ENCODE measurements at regions not wholly inside any gene's neighbourhood (a gene's known extent, or its start where the extent isn't known, plus 50 kb on each side); places are given as distances from the start of the nearest gene placed in this dataset.

DNA sequence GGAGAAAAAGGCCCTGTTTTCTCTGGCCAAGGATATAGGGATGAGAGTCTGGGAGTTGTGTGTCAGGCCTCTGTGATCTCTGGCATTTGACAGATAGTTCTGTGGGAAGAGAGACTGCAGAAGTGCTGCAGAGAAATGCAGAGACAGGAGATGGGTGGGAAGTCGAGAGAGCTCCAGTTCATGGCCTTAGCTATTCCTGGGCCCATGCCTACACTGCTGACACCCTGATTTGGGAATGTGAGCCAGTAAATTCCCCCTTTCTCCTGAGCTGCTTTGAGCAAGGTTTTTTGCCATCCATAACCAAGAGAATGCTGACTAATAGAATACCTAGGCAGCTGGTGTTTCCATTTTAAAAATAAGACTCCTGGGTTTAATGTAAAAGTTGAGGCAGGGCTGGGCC lies 59.3 kb downstream of the EBLN2 start:
- Mint-ChIP-seq H3K27me3 (peaks cover 1 to 6% of the 10 kb centered on the region in 2 donors), H3K9me3 (no peaks in the 10 kb centered on the region), H3K4me1 (peaks cover 0 to 9% (median 3%) of the 10 kb centered on the region in 3 donors), H3K27ac (no peak overlapping the region), H3K4me3 (no peak overlapping the region), H3K36me3 (no peaks in the 10 kb centered on the region)
- WGBS (ENCODE audit: insufficient coverage), result no CpG with 5 or more reads among the region's 1 CpG
- H3K9me3 ChIP-seq, result peaks cover 2% of the 10 kb centered on the region
- no peak overlapping the region for H3K27ac ChIP-seq (ENCODE audit: low read length)
- no peaks in the 10 kb centered on the region for H3K36me3 ChIP-seq (ENCODE audit: control insufficient read depth in 2 of 2, extremely low read depth in 1 of 2, insufficient read depth in 1 of 2, low read length in 1 of 2)
- ChIA-PET CTCF (interaction anchor here in 1 of 2 donors (0.5 kb wide), 1 partner anchor 18 kb away, joined by 6 read pairs; no protein-coding TSS in a partner anchor), POLR2A (no interaction called here)
- H3K27me3 ChIP-seq (replicated peaks in 1 of 2; ENCODE audit: control insufficient read depth in 2 of 2, extremely low read depth in 1 of 2, insufficient read depth in 2 of 2, low read length in 1 of 2), result peaks cover 0 to 3% of the 10 kb centered on the region in 2 experiments
- H3K4me1 ChIP-seq (ENCODE audit: control insufficient read depth in 1 of 2, extremely low read depth in 1 of 2, insufficient read depth in 2 of 2, low read length in 2 of 2), result no peaks in the 10 kb centered on the region
- no peak overlapping the region for H3K4me3 ChIP-seq (ENCODE audit: control insufficient read depth in 1 of 2, extremely low read depth in 1 of 2, low read length in 1 of 2)
- ATAC-seq (replicated peaks in 1 of 4), result no peak
- DNase-seq, result no peak

GRCh38 chr3:73121669-73122331 lies 60.3 kb downstream of the EBLN2 start:
- ATAC-seq (replicated peaks in 1 of 4) (no peak), DNase-seq (no peak)
- H3K27me3 Mint-ChIP-seq, result peaks cover 1 to 3% of the 10 kb centered on the region in 2 donors
- Histone ChIP-seq H3K9me3 (peaks cover 2% of the 10 kb centered on the region), H3K36me3 (ENCODE audit: control insufficient read depth in 2 of 2, extremely low read depth in 1 of 2, insufficient read depth in 1 of 2, low read length in 1 of 2) (no peaks in the 10 kb centered on the region), H3K4me1 (ENCODE audit: control insufficient read depth in 1 of 2, extremely low read depth in 1 of 2, insufficient read depth in 2 of 2, low read length in 2 of 2) (no peaks in the 10 kb centered on the region), H3K27me3 (replicated peaks in 1 of 2; ENCODE audit: control insufficient read depth in 2 of 2, extremely low read depth in 1 of 2, insufficient read depth in 2 of 2, low read length in 1 of 2) (peaks cover 0 to 3% of the 10 kb centered on the region in 2 experiments), H3K27ac (ENCODE audit: low read length) (no peak overlapping the region), H3K4me3 (ENCODE audit: control insufficient read depth in 1 of 2, extremely low read depth in 1 of 2, low read length in 1 of 2) (no peak overlapping the region)
- H3K4me3 Mint-ChIP-seq, result no peak overlapping the region
- ChIA-PET CTCF (no interaction called here), POLR2A (no interaction called here)
- no CpG with 5 or more reads among the region's 2 CpGs for WGBS (ENCODE audit: insufficient coverage)
- no peaks in the 10 kb centered on the region for H3K9me3 Mint-ChIP-seq
- peaks cover 0 to 9% (median 3%) of the 10 kb centered on the region in 3 donors for H3K4me1 Mint-ChIP-seq
- H3K27ac Mint-ChIP-seq, result no peak overlapping the region
- no peaks in the 10 kb centered on the region for H3K36me3 Mint-ChIP-seq

DNA sequence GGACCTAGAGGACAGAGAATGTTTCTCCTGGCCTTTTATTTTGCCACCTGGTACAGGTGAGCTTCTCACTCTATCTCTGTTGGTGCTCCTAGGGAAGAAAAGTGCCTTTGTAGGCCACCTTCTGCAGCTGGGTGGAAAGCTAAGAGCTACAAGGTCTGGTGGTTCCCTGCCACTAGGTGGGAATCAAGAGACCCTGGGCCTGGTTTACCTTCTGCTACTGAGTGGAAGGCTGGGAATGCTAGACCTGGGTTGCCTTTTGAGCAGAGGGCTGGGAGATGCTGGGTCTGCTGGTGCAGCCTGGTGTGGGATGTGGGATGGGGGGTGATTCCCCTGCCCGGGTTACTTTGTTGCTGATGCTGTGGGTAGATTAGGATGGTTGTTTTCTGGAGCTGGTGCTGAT lies 72.6 kb downstream of the EBLN2 start:
- Mint-ChIP-seq H3K9me3 (peaks cover 12 to 20% (median 14%) of the 10 kb centered on the region in 3 donors), H3K27me3 (peaks cover 28 to 30% of the 10 kb centered on the region in 2 donors), H3K4me3 (no peak overlapping the region), H3K4me1 (no peaks in the 10 kb centered on the region), H3K27ac (no peak overlapping the region), H3K36me3 (peaks cover 2% of the 10 kb centered on the region)
- CTCF ChIA-PET, result no interaction called here
- DNase-seq (no peak), ATAC-seq (replicated peaks in 1 of 4) (no peak)
- H3K9me3 ChIP-seq, result no peaks in the 10 kb centered on the region
- peaks cover 0 to 9% of the 10 kb centered on the region in 2 experiments for H3K27me3 ChIP-seq (replicated peaks in 1 of 2; ENCODE audit: control insufficient read depth in 2 of 2, extremely low read depth in 1 of 2, insufficient read depth in 2 of 2, low read length in 1 of 2)
- H3K36me3 ChIP-seq (ENCODE audit: control insufficient read depth in 2 of 2, extremely low read depth in 1 of 2, insufficient read depth in 1 of 2, low read length in 1 of 2), result no peaks in the 10 kb centered on the region
- no peak overlapping the region for H3K4me3 ChIP-seq (ENCODE audit: control insufficient read depth in 1 of 2, extremely low read depth in 1 of 2, low read length in 1 of 2)
- no peaks in the 10 kb centered on the region for H3K4me1 ChIP-seq (ENCODE audit: control insufficient read depth in 1 of 2, extremely low read depth in 1 of 2, insufficient read depth in 2 of 2, low read length in 2 of 2)
- WGBS (ENCODE audit: insufficient coverage), result 80% methylated on average over 1 of the region's 1 CpG
- no peak overlapping the region for H3K27ac ChIP-seq (ENCODE audit: low read length)
- POLR2A ChIA-PET, result no interaction called here

DNA sequence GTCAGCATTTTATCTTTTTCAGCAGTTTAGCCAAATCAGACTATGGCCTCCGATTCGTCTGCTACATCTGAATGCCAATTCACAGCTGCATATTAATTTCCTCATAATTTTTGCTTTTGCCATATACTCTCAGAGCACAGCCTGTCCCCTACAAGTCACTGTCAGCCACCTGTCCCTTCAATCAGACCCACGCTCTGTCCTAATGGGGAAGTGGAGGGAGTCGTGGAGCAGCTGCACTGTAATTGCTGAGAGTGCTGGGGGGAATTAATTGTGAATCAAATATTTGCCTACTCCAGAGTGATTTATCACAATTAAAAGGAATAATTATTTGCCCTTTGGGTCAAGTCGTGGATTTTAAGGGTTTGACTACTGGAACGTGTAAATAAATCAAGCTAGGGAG lies 75.5 kb downstream of the EBLN2 start:
- CTCF ChIA-PET, result no interaction called here
- no peak overlapping the region for H3K27ac Mint-ChIP-seq
- Histone ChIP-seq H3K27ac (ENCODE audit: low read length) (no peak overlapping the region), H3K27me3 (replicated peaks in 1 of 2; ENCODE audit: control insufficient read depth in 2 of 2, extremely low read depth in 1 of 2, insufficient read depth in 2 of 2, low read length in 1 of 2) (peaks cover 0 to 6% of the 10 kb centered on the region in 2 experiments), H3K4me3 (ENCODE audit: control insufficient read depth in 1 of 2, extremely low read depth in 1 of 2, low read length in 1 of 2) (no peak overlapping the region), H3K4me1 (ENCODE audit: control insufficient read depth in 1 of 2, extremely low read depth in 1 of 2, insufficient read depth in 2 of 2, low read length in 2 of 2) (no peaks in the 10 kb centered on the region), H3K9me3 (no peaks in the 10 kb centered on the region), H3K36me3 (ENCODE audit: control insufficient read depth in 2 of 2, extremely low read depth in 1 of 2, insufficient read depth in 1 of 2, low read length in 1 of 2) (no peaks in the 10 kb centered on the region)
- peaks cover 12 to 20% (median 14%) of the 10 kb centered on the region in 3 donors for H3K9me3 Mint-ChIP-seq
- POLR2A ChIA-PET, result no interaction called here
- 89% methylated on average over 3 of the region's 6 CpGs for WGBS (ENCODE audit: insufficient coverage)
- H3K27me3 Mint-ChIP-seq, result peaks cover 21 to 24% of the 10 kb centered on the region in 2 donors
- no peak overlapping the region for H3K4me3 Mint-ChIP-seq
- H3K36me3 Mint-ChIP-seq, result peaks cover 2% of the 10 kb centered on the region
- ATAC-seq (replicated peaks in 1 of 4), result no peak
- no peak for DNase-seq
- H3K4me1 Mint-ChIP-seq, result no peaks in the 10 kb centered on the region

- Mint-ChIP-seq H3K4me3 (no peak overlapping the region), H3K27ac (no peak overlapping the region), H3K27me3 (peaks cover 18 to 21% of the 10 kb centered on the region in 2 donors), H3K9me3 (peaks cover 12 to 15% (median 12%) of the 10 kb centered on the region in 3 donors), H3K36me3 (peaks cover 2% of the 10 kb centered on the region), H3K4me1 (no peaks in the 10 kb centered on the region)
- CTCF ChIA-PET, result interaction anchor here in 1 of 2 donors (0.5 kb wide), 1 partner anchor 14 kb away, joined by 3 read pairs; no protein-coding TSS in a partner anchor
- no peaks in the 10 kb centered on the region for H3K9me3 ChIP-seq
- ATAC-seq (replicated peaks in 1 of 4), result no peak
- H3K27me3 ChIP-seq (replicated peaks in 1 of 2; ENCODE audit: control insufficient read depth in 2 of 2, extremely low read depth in 1 of 2, insufficient read depth in 2 of 2, low read length in 1 of 2), result peaks cover 0 to 3% of the 10 kb centered on the region in 2 experiments
- DNase-seq, result no peak
- no peaks in the 10 kb centered on the region for H3K36me3 ChIP-seq (ENCODE audit: control insufficient read depth in 2 of 2, extremely low read depth in 1 of 2, insufficient read depth in 1 of 2, low read length in 1 of 2)
- H3K4me1 ChIP-seq (ENCODE audit: control insufficient read depth in 1 of 2, extremely low read depth in 1 of 2, insufficient read depth in 2 of 2, low read length in 2 of 2), result no peaks in the 10 kb centered on the region
- H3K27ac ChIP-seq (ENCODE audit: low read length), result no peak overlapping the region
- WGBS (ENCODE audit: insufficient coverage), result 83% methylated on average over 3 of the region's 6 CpGs
- H3K4me3 ChIP-seq (ENCODE audit: control insufficient read depth in 1 of 2, extremely low read depth in 1 of 2, low read length in 1 of 2), result no peak overlapping the region
- POLR2A ChIA-PET, result no interaction called here
Observed at GRCh38 chr3:73137736-73138403, 76.4 kb downstream of the EBLN2 start.

- Mint-ChIP-seq H3K27ac (no peak overlapping the region), H3K36me3 (no peaks in the 10 kb centered on the region), H3K4me1 (no peaks in the 10 kb centered on the region), H3K27me3 (peaks cover 8 to 10% of the 10 kb centered on the region in 2 donors), H3K4me3 (no peak overlapping the region), H3K9me3 (no peaks in the 10 kb centered on the region)
- H3K27ac ChIP-seq (ENCODE audit: low read length), result no peak overlapping the region
- CTCF ChIA-PET, result no interaction called here
- no peak overlapping the region for H3K4me3 ChIP-seq (ENCODE audit: control insufficient read depth in 1 of 2, extremely low read depth in 1 of 2, low read length in 1 of 2)
- DNase-seq, result no peak
- WGBS (ENCODE audit: insufficient coverage), result 83% methylated on average over 2 of the region's 7 CpGs
- H3K4me1 ChIP-seq (ENCODE audit: control insufficient read depth in 1 of 2, extremely low read depth in 1 of 2, insufficient read depth in 2 of 2, low read length in 2 of 2), result no peaks in the 10 kb centered on the region
- H3K27me3 ChIP-seq (replicated peaks in 1 of 2; ENCODE audit: control insufficient read depth in 2 of 2, extremely low read depth in 1 of 2, insufficient read depth in 2 of 2, low read length in 1 of 2), result peaks cover 0 to 3% of the 10 kb centered on the region in 2 experiments
- H3K36me3 ChIP-seq (ENCODE audit: control insufficient read depth in 2 of 2, extremely low read depth in 1 of 2, insufficient read depth in 1 of 2, low read length in 1 of 2), result no peaks in the 10 kb centered on the region
- no peak for ATAC-seq (replicated peaks in 1 of 4)
- POLR2A ChIA-PET, result no interaction called here
- no peaks in the 10 kb centered on the region for H3K9me3 ChIP-seq
Observed at GRCh38 chr3:73140772-73141442, 79.4 kb downstream of the EBLN2 start.

All from T-cell (primary cell).